ENCODE measurements at regions not wholly inside any gene's neighbourhood (a gene's known extent, or its start where the extent isn't known, plus 50 kb on each side); places are given as distances from the start of the nearest gene placed in this dataset.
"Not testable (repeated sequence)": the region's sequence is repeated elsewhere in the genome, so short reads cannot be mapped to it uniquely, and the experiment has no call there.

DNA sequence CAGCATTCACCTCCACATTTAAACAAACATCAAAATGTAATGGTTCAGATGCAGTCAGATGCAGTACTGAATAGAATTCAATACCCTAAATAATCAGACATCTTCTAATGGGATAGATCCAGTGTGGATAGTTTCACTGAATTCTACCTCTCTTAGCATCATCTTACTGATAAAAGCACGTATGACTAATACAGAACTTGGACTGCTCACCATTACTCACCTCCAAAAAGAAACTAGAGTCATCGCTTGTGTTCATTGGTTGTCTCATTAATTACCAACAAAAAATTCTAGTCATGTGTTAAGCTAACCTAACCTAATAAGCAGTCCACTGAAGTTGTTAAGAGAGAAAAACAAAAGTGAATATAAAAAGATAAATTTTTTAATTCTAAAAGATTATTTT, 165.9 kb upstream of the IRAK1BP1 start:
- TF ChIP-seq, protein P1, sequence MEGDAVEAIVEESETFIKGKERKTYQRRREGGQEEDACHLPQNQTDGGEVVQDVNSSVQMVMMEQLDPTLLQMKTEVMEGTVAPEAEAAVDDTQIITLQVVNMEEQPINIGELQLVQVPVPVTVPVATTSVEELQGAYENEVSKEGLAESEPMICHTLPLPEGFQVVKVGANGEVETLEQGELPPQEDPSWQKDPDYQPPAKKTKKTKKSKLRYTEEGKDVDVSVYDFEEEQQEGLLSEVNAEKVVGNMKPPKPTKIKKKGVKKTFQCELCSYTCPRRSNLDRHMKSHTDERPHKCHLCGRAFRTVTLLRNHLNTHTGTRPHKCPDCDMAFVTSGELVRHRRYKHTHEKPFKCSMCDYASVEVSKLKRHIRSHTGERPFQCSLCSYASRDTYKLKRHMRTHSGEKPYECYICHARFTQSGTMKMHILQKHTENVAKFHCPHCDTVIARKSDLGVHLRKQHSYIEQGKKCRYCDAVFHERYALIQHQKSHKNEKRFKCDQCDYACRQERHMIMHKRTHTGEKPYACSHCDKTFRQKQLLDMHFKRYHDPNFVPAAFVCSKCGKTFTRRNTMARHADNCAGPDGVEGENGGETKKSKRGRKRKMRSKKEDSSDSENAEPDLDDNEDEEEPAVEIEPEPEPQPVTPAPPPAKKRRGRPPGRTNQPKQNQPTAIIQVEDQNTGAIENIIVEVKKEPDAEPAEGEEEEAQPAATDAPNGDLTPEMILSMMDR (conservative IDR thresholded peaks at IDR 0.05; ENCODE audit: low read depth, low read length): no peak
- no peak overlapping the region for H3K4me3 ChIP-seq (ENCODE audit: low read length)
- DNase-seq (ENCODE audit: low read depth): no peak

DNA sequence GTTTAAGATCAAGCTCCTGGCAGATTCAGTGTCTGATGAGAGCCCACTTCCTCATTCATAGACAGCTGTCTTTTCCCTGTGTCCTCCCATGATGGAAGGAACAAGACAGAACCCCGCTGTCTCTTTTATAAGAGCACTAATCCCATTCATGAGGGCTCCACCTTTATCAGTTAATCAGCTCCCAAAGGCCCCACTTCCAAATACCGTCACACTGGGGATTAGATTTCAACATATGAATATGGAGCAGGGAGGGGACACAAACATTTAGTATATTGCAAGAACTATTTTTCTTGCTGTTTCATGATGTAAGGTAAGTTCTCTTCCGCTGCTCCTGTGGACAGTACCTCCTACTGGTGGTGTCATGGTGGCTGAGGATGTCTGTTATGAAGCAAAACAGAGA, 158.3 kb upstream of the IRAK1BP1 start:
- H3K4me3 ChIP-seq (ENCODE audit: low read length): no peak overlapping the region
- DNase-seq (ENCODE audit: low read depth): no peak
- TF ChIP-seq, protein P1 (conservative IDR thresholded peaks at IDR 0.05; ENCODE audit: low read depth, low read length): peak; percentile 16

DNA sequence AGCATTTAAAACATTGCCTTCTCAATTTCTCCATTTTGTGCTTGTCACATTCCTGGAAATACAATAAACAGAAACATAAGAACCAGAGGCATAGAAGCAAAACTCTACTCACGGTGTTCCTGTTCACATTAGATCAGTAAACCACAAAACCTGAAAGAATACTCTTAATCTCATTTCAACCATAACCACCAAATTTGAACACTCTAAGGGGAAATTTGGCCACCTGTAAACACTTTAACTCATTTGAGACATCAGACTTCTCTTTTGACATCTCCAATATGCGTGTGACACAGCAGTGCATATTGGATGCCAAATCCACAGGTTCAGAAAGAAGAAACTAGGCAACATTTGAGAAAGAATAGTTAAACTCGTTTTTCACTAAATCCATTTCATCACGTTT, 153.8 kb upstream of the IRAK1BP1 start:
- no peak overlapping the region for H3K4me3 ChIP-seq (ENCODE audit: low read length)
- no peak for DNase-seq (ENCODE audit: low read depth)
- TF ChIP-seq, protein P1 (conservative IDR thresholded peaks at IDR 0.05; ENCODE audit: low read depth, low read length): no peak

DNA sequence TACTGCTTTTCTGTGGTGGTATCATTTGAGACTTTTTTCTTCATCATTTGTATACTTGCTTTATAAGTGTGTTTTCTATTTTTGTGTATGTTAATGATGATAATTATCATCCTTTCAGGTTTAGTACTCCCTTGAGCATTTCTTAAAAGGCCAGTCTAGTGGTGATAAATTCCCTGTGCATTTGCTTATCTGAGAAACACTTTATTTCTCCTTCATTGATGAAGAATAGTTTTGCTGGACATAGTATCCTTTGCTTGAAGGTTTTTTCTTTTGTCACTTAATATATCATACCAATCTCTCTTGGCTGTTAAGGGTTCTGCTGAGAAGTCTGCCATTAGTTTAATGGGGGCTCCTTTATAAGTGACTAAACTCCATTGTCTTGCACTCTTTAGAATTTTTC, 123.2 kb upstream of the IRAK1BP1 start:
- H3K4me3 ChIP-seq (ENCODE audit: low read length): no peak overlapping the region
- TF ChIP-seq, protein P1 (conservative IDR thresholded peaks at IDR 0.05; ENCODE audit: low read depth, low read length): no peak
- no peak for DNase-seq (ENCODE audit: low read depth)

DNA sequence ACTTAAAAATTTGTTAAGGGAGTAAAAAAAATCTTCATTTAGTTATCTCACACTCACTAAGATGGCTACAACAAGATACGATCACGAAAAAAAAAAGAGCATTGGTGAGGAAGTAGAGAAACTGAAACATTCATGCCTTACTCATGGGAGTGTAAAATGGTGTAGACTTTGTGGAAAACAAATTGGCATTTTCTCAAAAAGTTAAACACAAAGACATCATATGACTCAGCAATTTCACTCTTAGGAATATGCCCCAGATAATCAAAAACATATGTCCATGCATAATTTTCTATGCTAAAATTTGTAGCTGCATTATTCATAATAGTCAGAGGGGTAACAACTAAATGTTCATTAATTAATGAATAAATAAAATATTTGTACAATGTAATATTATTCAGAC, 120.9 kb upstream of the IRAK1BP1 start:
- TF ChIP-seq, protein P1 (conservative IDR thresholded peaks at IDR 0.05; ENCODE audit: low read depth, low read length): no peak
- DNase-seq (ENCODE audit: low read depth): no peak
- H3K4me3 ChIP-seq (ENCODE audit: low read length): no peak overlapping the region

GRCh38 chr6:78749326-78749725, 118.0 kb upstream of the IRAK1BP1 start:
- TF ChIP-seq, protein P1 (conservative IDR thresholded peaks at IDR 0.05; ENCODE audit: low read depth, low read length): no peak
- peak; percentile 21 for DNase-seq (ENCODE audit: low read depth)
- no peak overlapping the region for H3K4me3 ChIP-seq (ENCODE audit: low read length)

DNA sequence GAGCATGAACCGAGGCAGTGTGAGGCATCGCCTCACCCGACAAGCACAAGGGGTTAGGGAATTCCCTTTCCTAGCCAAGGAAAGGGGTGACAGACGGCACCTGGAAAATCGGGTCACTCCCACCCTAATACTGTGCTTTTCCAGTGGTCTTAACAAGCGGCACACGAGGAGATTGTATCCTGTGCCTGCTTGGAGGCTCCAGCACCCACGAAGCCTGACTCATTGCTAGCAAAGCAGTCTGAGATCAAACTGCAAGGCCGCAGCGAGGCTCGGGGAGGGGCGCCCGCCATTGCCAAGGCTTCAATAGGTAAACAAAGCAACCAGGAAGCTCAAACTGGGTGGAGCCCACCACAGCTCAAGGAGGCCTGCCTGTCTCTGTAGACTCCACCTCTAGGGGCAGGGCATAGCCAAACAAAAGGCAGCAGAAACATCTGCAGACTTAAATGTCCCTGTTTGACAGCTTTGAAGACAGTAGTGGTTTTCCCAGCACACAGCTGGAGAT, 109.0 kb upstream of the IRAK1BP1 start:
- H3K4me3 ChIP-seq (ENCODE audit: low read length); DNase-seq (ENCODE audit: low read depth): not testable (repeated sequence)

DNA sequence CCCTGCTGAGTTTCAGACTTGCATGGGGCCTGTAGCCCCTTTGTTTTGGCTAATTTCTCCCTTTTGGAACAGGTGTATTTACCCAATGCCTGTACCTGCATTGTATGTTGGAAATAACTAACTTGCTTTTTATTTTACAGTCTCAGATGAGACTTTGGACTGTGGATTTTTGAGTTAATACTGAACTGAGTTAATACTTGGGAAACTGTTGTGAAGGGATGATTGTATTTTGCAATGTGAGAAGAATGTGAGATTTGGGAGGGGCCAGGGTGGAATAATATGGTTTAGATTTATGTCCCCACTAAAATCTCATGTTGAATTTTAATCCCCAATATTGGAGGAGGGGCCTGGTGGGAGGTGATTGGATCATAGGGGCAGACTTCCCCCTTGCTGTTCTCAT, 99.1 kb upstream of the IRAK1BP1 start:
- TF ChIP-seq, protein P1 (conservative IDR thresholded peaks at IDR 0.05; ENCODE audit: low read depth, low read length): no peak
- no peak for DNase-seq (ENCODE audit: low read depth)
- H3K4me3 ChIP-seq (ENCODE audit: low read length): no peak overlapping the region

Data from retinal pigment epithelial cell (primary cell).